T47D (cell line): ENCODE measurements at regions not wholly inside any gene's neighbourhood (a gene's known extent, or its start where the extent isn't known, plus 50 kb on each side); places are given as distances from the start of the nearest gene placed in this dataset.

Experiments used
- DNase-seq, 2 experiments: peaks; one replicate each; pipeline versions ENCODE4 v3.0.0 to v3.0.0-alpha.2; 2011 to 2012; ENCODE audit warnings: low read depth in 1 of 2, low spot score in 1 of 2
- JUND ChIP-seq: IDR thresholded peaks from 2 replicates; pipeline ENCODE4 v1.6.1; 2012; ENCODE audit warnings: low read depth
- in situ Hi-C: cut with HindIII; loops from 2 replicates; pipeline ENCODE4 v1.10.0; 2016; ENCODE audit warnings: low sequenced_read_pairs, low pct_unique_long_range_greater_than_20kb

- in situ Hi-C loops, result no loop called here
- no peak for TF ChIP-seq JUND
- DNase-seq, result no peak
These were observed 58.3 kb upstream of the LYST start for GRCh38 chr1:235925016-235925415.

GRCh38 chr1:235923466-235924021, 56.8 kb upstream of the LYST start:
- no peak for TF ChIP-seq JUND
- in situ Hi-C loops, result no loop called here
- DNase-seq, result no peak

GRCh38 chr1:235920596-235921375, 54.1 kb upstream of the LYST start:
- TF ChIP-seq JUND, result no peak
- DNase-seq, result no peak
- in situ Hi-C loops, result no loop called here

GRCh38 chr1:235919833-235920441, 53.2 kb upstream of the LYST start:
- no peak for TF ChIP-seq JUND
- in situ Hi-C loops, result no loop called here
- no peak for DNase-seq

- TF ChIP-seq JUND, result no peak
- in situ Hi-C loops, result no loop called here
- no peak for DNase-seq
These were observed 52.6 kb upstream of the LYST start for GRCh38 chr1:235919127-235919832.

- in situ Hi-C loops, result no loop called here
- no peak for TF ChIP-seq JUND
- no peak for DNase-seq
These were observed 51.8 kb upstream of the LYST start for GRCh38 chr1:235918465-235918864.

- no peak for DNase-seq
- in situ Hi-C loops, result no loop called here
- TF ChIP-seq JUND, result no peak
These were observed 51.3 kb upstream of the LYST start for GRCh38 chr1:235918032-235918431.

- no peak for TF ChIP-seq JUND
- in situ Hi-C loops, result no loop called here
- peak in 1 of 2 experiments; percentile 48 for DNase-seq
These were observed 50.6 kb upstream of the LYST start for GRCh38 chr1:235917267-235917811.
